Cardiac muscle cell (in vitro differentiated cells and primary cell): ENCODE measurements at regions not wholly inside any gene's neighbourhood (a gene's known extent, or its start where the extent isn't known, plus 50 kb on each side); places are given as distances from the start of the nearest gene placed in this dataset.

ENCODE experiments used
- DNase-seq, 2 donors: peaks; one replicate each; pipeline versions ENCODE4 v3.0.0 to v3.0.0-alpha.2; 2010 to 2017; ENCODE audit warnings: low read depth in 1 of 2, low spot score in 1 of 2
- H3K27ac ChIP-seq: fragments of 200-600 bp; sonication (generic); 2 replicates; pipeline ENCODE4 v1.5.1; 2016
- H3K27me3 ChIP-seq: fragments of 200-600 bp; sonication (generic); 2 replicates; pipeline ENCODE4 v1.6.0; 2016; ENCODE audit warnings: control low read depth
- H3K36me3 ChIP-seq: fragments of 200-600 bp; sonication (generic); 2 replicates; pipeline ENCODE4 v1.5.1; 2016; ENCODE audit warnings: control low read depth
- H3K4me1 ChIP-seq: fragments of 200-600 bp; sonication (generic); 2 replicates; pipeline ENCODE4 v1.8.1; 2017; ENCODE audit warnings: low read depth, mild to moderate bottlenecking, mixed run types
- H3K4me3 ChIP-seq: fragments of 200-600 bp; sonication (generic); 2 replicates; pipeline ENCODE4 v1.5.1; 2016; ENCODE audit warnings: mild to moderate bottlenecking
- H3K9me3 ChIP-seq: fragments of 200-600 bp; sonication (generic); 2 replicates; pipeline ENCODE4 v1.5.1; 2017; ENCODE audit warnings: low read depth, mild to moderate bottlenecking, control low read depth
- TF ChIP-seq, protein P1 (sequence below): IDR thresholded peaks from 2 replicates; pipeline ENCODE4 v1.5.1; 2012; ENCODE audit warnings: low read depth, mild to moderate bottlenecking, low read length

DNA sequence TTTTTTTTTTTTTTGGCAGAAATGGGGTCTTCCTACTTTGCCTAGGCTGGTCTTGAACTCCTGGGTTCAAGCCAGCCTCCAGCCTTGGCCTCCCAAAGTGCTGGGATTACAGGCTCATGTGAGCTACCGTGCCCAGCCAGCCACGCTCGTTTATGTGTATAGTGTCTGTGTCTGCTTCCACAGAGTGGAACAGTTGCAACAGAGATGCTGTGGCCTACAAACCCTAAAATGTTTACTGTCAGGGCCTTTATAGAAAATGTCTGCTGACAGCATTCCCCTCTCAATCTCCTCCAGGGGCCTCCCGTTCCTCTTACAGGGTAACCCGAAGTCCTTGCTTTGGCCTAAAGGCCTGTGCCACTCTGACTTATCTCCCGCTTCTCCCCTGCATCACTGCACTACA lies 87.6 kb upstream of the LEP start:
- Histone ChIP-seq H3K9me3 (no peaks in the 10 kb centered on the region), H3K27ac (no peak overlapping the region), H3K4me3 (no peak overlapping the region), H3K36me3 (no peaks in the 10 kb centered on the region), H3K27me3 (peaks cover 42% of the 10 kb centered on the region), H3K4me1 (no peaks in the 10 kb centered on the region)
- DNase-seq = no peak
- TF ChIP-seq, protein P1, sequence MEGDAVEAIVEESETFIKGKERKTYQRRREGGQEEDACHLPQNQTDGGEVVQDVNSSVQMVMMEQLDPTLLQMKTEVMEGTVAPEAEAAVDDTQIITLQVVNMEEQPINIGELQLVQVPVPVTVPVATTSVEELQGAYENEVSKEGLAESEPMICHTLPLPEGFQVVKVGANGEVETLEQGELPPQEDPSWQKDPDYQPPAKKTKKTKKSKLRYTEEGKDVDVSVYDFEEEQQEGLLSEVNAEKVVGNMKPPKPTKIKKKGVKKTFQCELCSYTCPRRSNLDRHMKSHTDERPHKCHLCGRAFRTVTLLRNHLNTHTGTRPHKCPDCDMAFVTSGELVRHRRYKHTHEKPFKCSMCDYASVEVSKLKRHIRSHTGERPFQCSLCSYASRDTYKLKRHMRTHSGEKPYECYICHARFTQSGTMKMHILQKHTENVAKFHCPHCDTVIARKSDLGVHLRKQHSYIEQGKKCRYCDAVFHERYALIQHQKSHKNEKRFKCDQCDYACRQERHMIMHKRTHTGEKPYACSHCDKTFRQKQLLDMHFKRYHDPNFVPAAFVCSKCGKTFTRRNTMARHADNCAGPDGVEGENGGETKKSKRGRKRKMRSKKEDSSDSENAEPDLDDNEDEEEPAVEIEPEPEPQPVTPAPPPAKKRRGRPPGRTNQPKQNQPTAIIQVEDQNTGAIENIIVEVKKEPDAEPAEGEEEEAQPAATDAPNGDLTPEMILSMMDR = no peak

DNA sequence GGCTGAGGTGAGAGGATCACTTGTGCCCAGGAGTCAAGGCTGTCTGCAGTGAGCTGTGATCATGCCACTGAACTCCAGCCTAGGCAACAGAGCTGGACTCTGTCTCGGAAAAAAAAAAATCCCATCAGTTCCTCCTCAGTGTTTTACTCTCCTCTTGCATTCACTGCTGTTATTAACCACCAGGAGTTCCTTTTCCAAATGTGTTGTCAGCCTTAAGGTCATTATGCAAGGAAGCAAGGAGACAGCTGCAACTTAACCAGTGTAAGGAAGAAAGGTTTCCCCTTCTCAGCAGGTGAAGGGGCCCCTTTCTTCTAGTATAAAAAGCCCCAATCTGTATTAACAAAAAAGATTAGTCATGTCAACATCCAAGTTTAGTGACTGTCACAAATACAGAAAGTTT lies 86.6 kb upstream of the LEP start:
- no peaks in the 10 kb centered on the region for H3K4me1 ChIP-seq
- no peak for DNase-seq
- H3K27me3 ChIP-seq = peaks cover 40% of the 10 kb centered on the region
- H3K36me3 ChIP-seq = no peaks in the 10 kb centered on the region
- H3K9me3 ChIP-seq = no peaks in the 10 kb centered on the region
- no peak overlapping the region for H3K4me3 ChIP-seq
- H3K27ac ChIP-seq = no peak overlapping the region
- TF ChIP-seq, protein P1 = no peak

DNA sequence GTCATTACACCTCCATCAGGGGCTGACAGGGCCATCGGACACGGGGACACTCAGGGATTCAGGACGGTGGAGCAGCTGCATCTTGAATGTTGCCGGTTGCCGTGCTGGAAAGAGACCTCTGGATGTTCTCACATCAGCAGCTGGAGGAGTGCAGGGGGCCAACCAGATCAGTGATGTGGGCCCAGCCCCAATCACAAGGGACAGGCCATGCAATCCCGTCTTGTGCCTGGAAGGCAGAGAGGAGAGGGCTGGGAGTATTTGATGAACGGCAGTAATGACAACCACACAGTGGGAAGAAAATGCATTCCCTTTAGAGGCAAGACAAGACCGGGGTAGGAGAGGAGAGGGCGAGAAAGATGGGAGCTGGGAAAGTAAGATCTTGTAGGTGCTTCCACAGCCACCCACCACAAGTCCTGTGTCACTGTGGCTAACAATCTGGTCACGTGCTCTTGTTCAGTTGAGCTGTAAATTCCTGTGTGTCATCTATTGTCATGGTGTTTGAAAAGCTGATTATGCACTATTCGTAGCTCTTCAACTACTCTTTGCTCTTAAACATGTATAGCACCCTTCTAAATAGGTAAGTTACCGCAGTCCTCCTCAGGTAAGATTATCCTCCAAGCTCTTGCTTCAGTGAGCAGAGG lies 85.9 kb upstream of the LEP start:
- H3K36me3 ChIP-seq = no peaks in the 10 kb centered on the region
- H3K4me3 ChIP-seq = no peak overlapping the region
- no peaks in the 10 kb centered on the region for H3K9me3 ChIP-seq
- H3K4me1 ChIP-seq = no peaks in the 10 kb centered on the region
- no peak for DNase-seq
- TF ChIP-seq, protein P1 = no peak
- H3K27ac ChIP-seq = no peak overlapping the region
- peaks cover 43% of the 10 kb centered on the region for H3K27me3 ChIP-seq

DNA sequence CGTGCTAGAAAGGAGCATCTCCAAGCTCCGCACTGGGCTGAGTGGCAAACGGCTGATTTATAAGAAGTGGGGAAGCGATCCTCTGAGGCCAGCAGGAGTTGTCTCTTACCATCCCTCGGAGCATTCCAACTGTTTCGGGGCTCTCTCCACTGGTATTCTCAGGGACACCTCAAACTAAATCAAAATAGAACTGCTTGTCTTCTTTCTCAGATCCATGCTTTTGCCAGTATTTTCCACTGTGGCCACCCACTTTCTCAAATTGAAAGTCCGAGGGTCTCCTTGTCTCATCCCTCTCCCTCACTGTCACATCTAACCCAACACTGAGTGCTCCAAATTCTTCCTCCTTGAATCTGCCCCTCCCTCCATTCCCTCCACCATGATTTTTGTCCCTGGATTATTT lies 83.2 kb upstream of the LEP start:
- no peaks in the 10 kb centered on the region for H3K9me3 ChIP-seq
- TF ChIP-seq, protein P1 = no peak
- no peak for DNase-seq
- no peaks in the 10 kb centered on the region for H3K4me1 ChIP-seq
- no peak overlapping the region for H3K27ac ChIP-seq
- H3K4me3 ChIP-seq = no peak overlapping the region
- peaks cover 46% of the 10 kb centered on the region for H3K27me3 ChIP-seq
- H3K36me3 ChIP-seq = no peaks in the 10 kb centered on the region

DNA sequence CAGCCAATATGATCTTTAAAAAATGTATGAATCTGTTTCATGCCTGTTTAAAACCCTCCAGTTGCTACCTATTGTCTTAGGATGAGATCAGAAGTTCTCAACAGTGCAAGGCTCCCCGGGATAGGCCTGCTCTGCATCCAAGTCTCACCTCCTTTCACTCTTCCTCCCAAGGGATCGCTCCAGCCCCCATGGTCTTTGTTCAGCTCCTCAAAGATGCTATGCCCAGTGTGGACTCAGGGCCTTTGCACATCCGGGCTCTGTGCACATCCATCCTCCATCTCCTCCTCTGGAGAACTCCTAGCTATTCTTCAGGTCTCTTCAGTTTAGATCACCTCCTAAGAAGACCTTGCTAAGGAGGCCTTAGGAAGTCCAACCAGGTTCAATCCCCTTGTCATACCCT lies 82.7 kb upstream of the LEP start:
- Histone ChIP-seq H3K27ac (no peak overlapping the region), H3K36me3 (no peaks in the 10 kb centered on the region), H3K27me3 (peaks cover 47% of the 10 kb centered on the region), H3K9me3 (no peaks in the 10 kb centered on the region), H3K4me1 (no peaks in the 10 kb centered on the region), H3K4me3 (no peak overlapping the region)
- no peak for DNase-seq
- TF ChIP-seq, protein P1 = no peak
